Naive thymus-derived CD4-positive, alpha-beta T cell (primary cell): ENCODE measurements at regions not wholly inside any gene's neighbourhood (a gene's known extent, or its start where the extent isn't known, plus 50 kb on each side); places are given as distances from the start of the nearest gene placed in this dataset.
A peak's percentile ranks its signal among the peaks of the same experiment; 100 is the strongest.

Experiments used
- ATAC-seq: fragments of 150-1000 bp; cut with Tn5 transposase; 2 replicates; pipeline ENCODE4 v1.10.0; 2021; ENCODE audit warnings: mild to moderate bottlenecking, moderate library complexity
- CTCF ChIA-PET: fragments of 350-600 bp; sonication (Branson Sonifier 250); formaldehyde crosslinking; loops from one replicate; lab custom pipeline; 2021; ENCODE audit warnings: antibody characterized with exemption; lab: Charles Lee
- POLR2A ChIA-PET: fragments of 350-600 bp; sonication (Branson Sonifier 250); formaldehyde crosslinking; loops from one replicate; lab custom pipeline; 2021; ENCODE audit warnings: antibody characterized with exemption, inconsistent platforms; lab: Charles Lee
- DNase-seq, 9 donors: peaks; one replicate each; pipeline versions ENCODE4 v3.0.0 to v3.0.0-alpha.2; 2020 to 2022; ENCODE audit warnings: mixed read lengths in 1 of 9
- H3K27ac ChIP-seq: one replicate; pipeline ENCODE4 v1.7.0; 2013; ENCODE audit warnings: mild to moderate bottlenecking, low read depth, low read length, moderate library complexity
- H3K27me3 ChIP-seq, 2 donors: one replicate each; pipeline ENCODE4 v1.7.0; 2013; ENCODE audit warnings: low read length in 2 of 2, mild to moderate bottlenecking in 2 of 2, moderate library complexity in 2 of 2; ENCODE audit not compliant: control insufficient read depth in 2 of 2, insufficient read depth in 2 of 2
- H3K36me3 ChIP-seq, 3 experiments: 1 replicate in 2 of 3; 2 replicates in 1 of 3; pipeline ENCODE4 v1.7.0; 2013; ENCODE audit warnings: low read length in 3 of 3, mild to moderate bottlenecking in 3 of 3, moderate library complexity in 1 of 3; ENCODE audit not compliant: insufficient read depth in 3 of 3, control insufficient read depth in 2 of 3
- H3K4me1 ChIP-seq, 2 donors: one replicate each; pipeline ENCODE4 v1.7.0; 2013; ENCODE audit warnings: low read length in 2 of 2, mild to moderate bottlenecking in 2 of 2, moderate library complexity in 1 of 2; ENCODE audit not compliant: control insufficient read depth in 2 of 2, insufficient read depth in 2 of 2
- H3K4me3 ChIP-seq: 2 replicates; pipeline ENCODE4 v1.7.0; 2013; ENCODE audit warnings: mild to moderate bottlenecking, low read length
- H3K9me3 ChIP-seq, 3 experiments: 1 replicate in 2 of 3; 2 replicates in 1 of 3; pipeline ENCODE4 v1.7.0; 2013; ENCODE audit warnings: low read length in 3 of 3; ENCODE audit not compliant: control insufficient read depth in 2 of 3
- H3K27ac Mint-ChIP-seq, 9 donors: one replicate each; pipeline ENCODE4 v1.8.0; 2020 to 2022; ENCODE audit warnings: mixed read lengths in 9 of 9, mild to moderate bottlenecking in 8 of 9, moderate library complexity in 5 of 9, inconsistent platforms in 2 of 9
- H3K27me3 Mint-ChIP-seq, 5 donors: one replicate each; pipeline ENCODE4 v1.8.0; 2021 to 2022; ENCODE audit warnings: mixed read lengths in 5 of 5, mild to moderate bottlenecking in 1 of 5
- H3K36me3 Mint-ChIP-seq, 5 donors: one replicate each; pipeline ENCODE4 v1.8.0; 2020 to 2022; ENCODE audit warnings: mixed read lengths in 5 of 5, mild to moderate bottlenecking in 3 of 5, inconsistent platforms in 1 of 5
- H3K4me1 Mint-ChIP-seq, 7 donors: one replicate each; pipeline ENCODE4 v1.8.0; 2020 to 2022; ENCODE audit warnings: mixed read lengths in 7 of 7, mild to moderate bottlenecking in 3 of 7, inconsistent platforms in 1 of 7
- H3K4me3 Mint-ChIP-seq, 10 donors: one replicate each; pipeline ENCODE4 v1.8.0; 2020 to 2022; ENCODE audit warnings: mild to moderate bottlenecking in 10 of 10, mixed read lengths in 10 of 10, moderate library complexity in 6 of 10, inconsistent platforms in 2 of 10
- H3K9me3 Mint-ChIP-seq, 11 donors: one replicate each; pipeline ENCODE4 v1.8.0; 2020 to 2022; ENCODE audit warnings: mixed read lengths in 11 of 11, mild to moderate bottlenecking in 4 of 11, inconsistent platforms in 1 of 11, moderate library complexity in 1 of 11
- intact Hi-C, 2 donors: fragments of 100-400 bp; cut with micrococcal nuclease; formaldehyde crosslinking; loops; one replicate each; pipeline ENCODE4 v1.15.1; 2023

- H3K36me3 ChIP-seq = no peaks in the 10 kb centered on the region
- ATAC-seq (no peak), DNase-seq (no peak)
- CTCF ChIA-PET = no interaction called here
- no peak overlapping the region for H3K4me3 ChIP-seq
- H3K4me1 Mint-ChIP-seq = peaks cover 0 to 4% (median 0%) of the 10 kb centered on the region in 7 donors
- intact Hi-C loops = no loop called here
- H3K4me1 ChIP-seq = no peaks in the 10 kb centered on the region
- peak overlapping the region in 1 of 9 donors; percentile 32 for H3K27ac Mint-ChIP-seq
- peaks cover 0 to 11% (median 0%) of the 10 kb centered on the region in 5 donors for H3K36me3 Mint-ChIP-seq
- POLR2A ChIA-PET = no interaction called here
- H3K9me3 Mint-ChIP-seq = peaks cover 0 to 34% (median 11%) of the 10 kb centered on the region in 11 donors
- no peak overlapping the region for H3K27ac ChIP-seq
- peaks cover 0 to 9% (median 6%) of the 10 kb centered on the region in 3 experiments for H3K9me3 ChIP-seq
- peaks cover 13 to 21% (median 14%) of the 10 kb centered on the region in 5 donors for H3K27me3 Mint-ChIP-seq
- no peaks in the 10 kb centered on the region for H3K27me3 ChIP-seq
- no peak overlapping the region for H3K4me3 Mint-ChIP-seq
These were observed 132.8 kb upstream of the SMAD3 start for GRCh38 chr15:66932634-66933024.

- CTCF ChIA-PET = no interaction called here
- Histone ChIP-seq H3K36me3 (no peaks in the 10 kb centered on the region), H3K9me3 (peaks cover 0 to 13% (median 6%) of the 10 kb centered on the region in 3 experiments), H3K4me1 (no peaks in the 10 kb centered on the region), H3K4me3 (no peak overlapping the region), H3K27me3 (no peaks in the 10 kb centered on the region), H3K27ac (no peak overlapping the region)
- DNase-seq = no peak
- Mint-ChIP-seq H3K27me3 (peaks cover 6 to 21% (median 14%) of the 10 kb centered on the region in 5 donors), H3K4me3 (no peak overlapping the region), H3K9me3 (peaks cover 5 to 41% (median 15%) of the 10 kb centered on the region in 11 donors), H3K36me3 (peaks cover 0 to 14% (median 0%) of the 10 kb centered on the region in 5 donors), H3K4me1 (peaks cover 0 to 4% (median 0%) of the 10 kb centered on the region in 7 donors), H3K27ac (no peak overlapping the region)
- no peak for ATAC-seq
- POLR2A ChIA-PET = interaction anchor here (0.6 kb wide), 1 partner anchor 258 kb away, joined by 4 read pairs; no protein-coding TSS in a partner anchor
- intact Hi-C loops = no loop called here
These were observed 131.2 kb upstream of the SMAD3 start for GRCh38 chr15:66933932-66934867.

- Histone ChIP-seq H3K4me1 (no peaks in the 10 kb centered on the region), H3K27ac (no peak overlapping the region), H3K9me3 (peaks cover 0 to 13% (median 6%) of the 10 kb centered on the region in 3 experiments), H3K36me3 (no peaks in the 10 kb centered on the region), H3K4me3 (no peak overlapping the region), H3K27me3 (no peaks in the 10 kb centered on the region)
- ChIA-PET CTCF (no interaction called here), POLR2A (no interaction called here)
- peaks cover 5 to 41% (median 15%) of the 10 kb centered on the region in 11 donors for H3K9me3 Mint-ChIP-seq
- H3K27ac Mint-ChIP-seq = no peak overlapping the region
- peaks cover 0 to 14% (median 0%) of the 10 kb centered on the region in 5 donors for H3K36me3 Mint-ChIP-seq
- peaks cover 0 to 4% (median 0%) of the 10 kb centered on the region in 7 donors for H3K4me1 Mint-ChIP-seq
- no peak for DNase-seq
- intact Hi-C loops = no loop called here
- no peak for ATAC-seq
- peaks cover 4 to 21% (median 14%) of the 10 kb centered on the region in 5 donors for H3K27me3 Mint-ChIP-seq
- no peak overlapping the region for H3K4me3 Mint-ChIP-seq
These were observed 130.4 kb upstream of the SMAD3 start for GRCh38 chr15:66934868-66935520.

DNA sequence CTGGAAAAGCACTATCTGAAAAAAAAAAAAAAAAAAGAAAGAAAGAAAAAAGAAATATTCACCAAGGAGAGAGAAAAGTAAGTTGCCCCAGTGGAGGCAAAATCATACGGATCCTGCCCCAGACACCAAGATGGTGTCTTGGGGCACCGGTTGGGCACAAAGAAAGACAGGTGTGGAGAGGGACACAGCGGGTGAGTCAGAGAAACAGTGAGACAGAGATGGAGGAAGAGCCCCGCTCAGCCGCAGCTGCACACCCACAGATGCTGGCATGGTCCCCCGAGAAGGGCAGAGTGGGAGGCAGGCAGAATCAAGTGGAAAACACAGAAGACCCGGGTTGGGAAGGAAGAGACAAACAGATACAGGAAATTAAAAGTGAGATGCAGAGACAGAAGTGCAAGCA lies 129.7 kb upstream of the SMAD3 start:
- Mint-ChIP-seq H3K27ac (peak overlapping the region in 1 of 9 donors; percentile 28), H3K36me3 (peaks cover 0 to 14% (median 0%) of the 10 kb centered on the region in 5 donors), H3K27me3 (peaks cover 4 to 21% (median 14%) of the 10 kb centered on the region in 5 donors), H3K4me1 (peaks cover 0 to 11% (median 0%) of the 10 kb centered on the region in 7 donors), H3K4me3 (peak overlapping the region in 3 of 10 donors; percentile 44 to 66 (median 47)), H3K9me3 (peaks cover 5 to 41% (median 15%) of the 10 kb centered on the region in 11 donors)
- Histone ChIP-seq H3K4me1 (no peaks in the 10 kb centered on the region), H3K9me3 (peaks cover 0 to 13% (median 6%) of the 10 kb centered on the region in 3 experiments), H3K36me3 (no peaks in the 10 kb centered on the region), H3K27me3 (no peaks in the 10 kb centered on the region), H3K4me3 (no peak overlapping the region), H3K27ac (no peak overlapping the region)
- intact Hi-C loops = no loop called here
- ATAC-seq = no peak
- ChIA-PET CTCF (no interaction called here), POLR2A (no interaction called here)
- no peak for DNase-seq

DNA sequence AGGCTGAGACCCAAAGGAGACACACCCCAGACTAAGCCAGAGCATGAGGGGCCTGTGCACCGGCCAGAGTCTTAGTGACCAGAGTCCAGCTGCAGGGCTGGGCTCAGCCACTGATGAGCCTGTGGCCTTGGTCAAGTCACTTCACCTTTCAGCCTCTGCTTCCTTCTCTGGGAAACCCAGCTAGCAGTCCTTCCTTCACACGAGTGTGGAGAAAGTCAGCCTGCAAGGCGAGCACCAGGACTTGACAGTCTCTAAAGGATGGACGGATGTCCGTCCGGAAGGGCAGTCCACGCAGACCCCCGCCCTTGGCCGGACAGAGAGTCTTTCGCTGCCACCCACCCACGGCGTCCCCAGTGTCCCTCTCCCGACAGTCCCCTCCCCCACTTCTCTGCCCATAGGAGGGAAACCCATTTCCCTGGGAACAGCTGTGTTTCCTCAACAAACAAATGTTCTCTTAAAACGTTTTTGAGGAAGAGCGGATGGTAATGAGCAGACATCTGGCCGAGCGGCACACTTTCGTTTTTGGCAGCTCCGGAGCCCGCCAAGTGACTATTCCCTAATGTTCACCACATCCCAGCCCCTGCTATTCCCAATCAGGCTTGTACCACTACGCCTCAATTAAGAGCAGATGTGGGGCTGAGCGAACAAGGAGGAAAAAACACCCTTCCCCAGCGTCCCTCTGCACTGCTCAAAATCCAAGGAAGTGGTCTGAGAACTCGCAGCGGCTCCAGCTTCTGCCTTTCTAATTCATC lies 129.1 kb upstream of the SMAD3 start:
- no peaks in the 10 kb centered on the region for H3K36me3 ChIP-seq

More for the DNA sequence above, 129.1 kb upstream of the SMAD3 start:
- CTCF ChIA-PET = interaction anchor here (0.7 kb wide), 1 partner anchor 291 kb away, joined by 3 read pairs; no protein-coding TSS in a partner anchor
- H3K27me3 ChIP-seq = no peaks in the 10 kb centered on the region
- peak overlapping the region in 1 of 9 donors; percentile 28 for H3K27ac Mint-ChIP-seq
- no peak overlapping the region for H3K27ac ChIP-seq
- H3K9me3 Mint-ChIP-seq = peaks cover 5 to 41% (median 15%) of the 10 kb centered on the region in 11 donors
- POLR2A ChIA-PET = no interaction called here
- H3K4me1 ChIP-seq = no peaks in the 10 kb centered on the region
- H3K9me3 ChIP-seq = peaks cover 0 to 13% (median 6%) of the 10 kb centered on the region in 3 experiments
- intact Hi-C loops = no loop called here
- H3K27me3 Mint-ChIP-seq = peaks cover 2 to 21% (median 14%) of the 10 kb centered on the region in 5 donors
- peaks cover 0 to 14% (median 0%) of the 10 kb centered on the region in 5 donors for H3K36me3 Mint-ChIP-seq
- H3K4me1 Mint-ChIP-seq = peaks cover 0 to 11% (median 0%) of the 10 kb centered on the region in 7 donors
- ATAC-seq = no peak
- no peak for DNase-seq
- peak overlapping the region in 2 of 10 donors; percentile 47 to 66 for H3K4me3 Mint-ChIP-seq
- no peak overlapping the region for H3K4me3 ChIP-seq
